KOPT-K1 (cell line): ENCODE measurements at regions not wholly inside any gene's neighbourhood (a gene's known extent, or its start where the extent isn't known, plus 50 kb on each side); places are given as distances from the start of the nearest gene placed in this dataset.

Source experiments
- H3K27ac ChIP-seq: fragments of 200-600 bp; sonication (generic); 2 replicates; pipeline ENCODE4 v1.5.1; 2016; ENCODE audit warnings: antibody characterized with exemption, mild to moderate bottlenecking, low read depth, low read length; ENCODE audit not compliant: poor library complexity, severe bottlenecking
- H3K36me3 ChIP-seq: fragments of 200-600 bp; sonication (generic); 2 replicates; pipeline ENCODE4 v1.5.1; 2017; ENCODE audit warnings: antibody characterized with exemption, mild to moderate bottlenecking, low read length, moderate library complexity; ENCODE audit not compliant: insufficient read depth
- H3K9me3 ChIP-seq: fragments of 200-600 bp; sonication (generic); 2 replicates; pipeline ENCODE4 v1.5.1; 2017; ENCODE audit warnings: antibody characterized with exemption, low read length, mild to moderate bottlenecking; ENCODE audit not compliant: insufficient read depth, poor library complexity, severe bottlenecking

DNA sequence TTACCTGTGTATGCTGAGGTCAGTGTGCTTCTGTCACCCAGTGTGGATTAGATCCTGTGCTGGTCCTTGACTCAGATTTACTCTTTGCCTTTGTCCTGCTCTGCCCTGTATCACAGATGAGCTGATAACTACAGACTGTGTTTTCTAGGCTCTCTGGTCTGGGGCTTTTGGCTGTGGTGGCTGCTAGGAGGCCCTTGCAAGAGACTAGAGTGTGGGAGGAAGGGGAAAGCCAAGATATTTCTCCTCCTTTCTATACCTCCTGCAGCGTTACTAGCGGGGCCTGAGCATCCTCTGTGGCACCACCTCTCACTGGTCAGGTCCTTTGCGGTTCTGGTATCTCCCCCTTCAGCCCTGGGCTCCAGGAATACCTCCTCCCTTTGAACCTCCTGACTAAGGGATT, 282.3 kb upstream of the TBC1D5 start:
- Histone ChIP-seq H3K36me3 (peaks cover 37% of the 10 kb centered on the region), H3K9me3 (no peaks in the 10 kb centered on the region), H3K27ac (peak overlapping the region; percentile 97)

DNA sequence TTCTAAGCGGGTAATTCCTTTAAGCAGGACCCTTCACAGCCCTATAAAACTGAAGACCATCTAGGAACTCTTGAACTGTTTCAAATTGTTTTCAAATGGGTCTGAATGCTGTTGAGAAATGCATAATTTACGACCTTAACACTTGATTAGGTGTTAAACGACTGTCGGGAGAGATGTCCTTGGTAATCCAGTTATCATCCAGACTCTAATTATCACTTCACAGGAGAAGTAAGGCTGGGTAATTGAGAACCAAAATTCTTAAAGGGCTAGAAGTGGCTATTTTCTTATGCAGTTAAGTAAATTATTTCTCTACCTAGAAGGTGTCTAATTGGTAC, 276.7 kb upstream of the TBC1D5 start:
- H3K36me3 ChIP-seq: peaks cover 20% of the 10 kb centered on the region
- peak overlapping the region; percentile 97 for H3K27ac ChIP-seq
- no peaks in the 10 kb centered on the region for H3K9me3 ChIP-seq

DNA sequence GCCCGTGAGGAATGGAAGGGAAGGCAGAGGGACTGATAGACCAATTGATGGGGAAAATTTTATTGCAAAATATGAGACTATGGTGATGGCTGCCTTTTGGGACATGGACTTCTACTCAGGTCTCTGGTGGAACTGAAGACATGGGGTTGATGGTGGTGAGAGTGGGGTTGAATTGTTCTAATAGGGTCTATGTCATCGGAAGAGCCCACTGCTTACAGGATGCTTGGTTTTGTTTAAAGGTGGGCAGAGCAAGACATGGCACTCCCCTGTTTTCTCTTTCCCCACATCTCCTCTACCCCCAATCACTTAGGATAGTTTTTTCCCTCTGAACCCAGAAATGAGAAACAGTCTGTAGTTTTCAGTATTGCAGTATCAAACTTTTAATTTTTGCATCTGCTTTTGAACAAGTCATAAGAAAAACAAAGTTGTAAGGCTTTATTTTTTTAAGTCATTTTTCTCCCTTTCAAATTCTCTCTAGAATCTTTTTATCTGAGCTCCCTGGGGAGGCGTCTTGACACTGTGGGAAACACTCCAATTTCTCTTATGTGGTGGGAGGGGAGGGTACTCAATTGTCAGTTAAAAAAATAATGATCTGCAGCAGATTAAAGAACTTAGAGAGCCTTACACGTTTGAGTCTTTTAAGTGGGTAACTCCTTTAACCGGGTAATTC, 276.2 kb upstream of the TBC1D5 start:
- H3K36me3 ChIP-seq: peaks cover 16% of the 10 kb centered on the region
- H3K27ac ChIP-seq: peak overlapping the region; percentile 97
- no peaks in the 10 kb centered on the region for H3K9me3 ChIP-seq

DNA sequence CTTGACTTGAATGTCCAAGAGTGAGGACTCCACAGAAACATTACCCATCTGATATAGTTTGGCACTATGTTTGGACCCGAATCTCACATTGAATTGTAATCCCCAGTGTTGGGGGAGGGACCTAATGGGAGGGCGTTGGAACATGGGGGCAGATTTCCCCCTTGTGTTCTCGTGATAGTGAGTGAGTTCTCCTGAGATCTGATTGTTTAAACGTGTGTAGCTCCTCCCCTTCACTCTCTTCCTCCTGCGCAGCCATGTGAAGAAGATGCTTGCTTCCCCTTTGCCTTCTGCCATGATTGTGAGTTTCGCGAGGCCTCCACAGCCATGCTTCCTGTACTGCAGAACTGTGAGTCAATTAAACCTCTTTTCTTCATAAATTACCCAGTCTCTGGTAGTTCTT, 273.9 kb upstream of the TBC1D5 start:
- Histone ChIP-seq H3K9me3 (no peaks in the 10 kb centered on the region), H3K27ac (peak overlapping the region; percentile 97), H3K36me3 (peaks cover 5% of the 10 kb centered on the region)

DNA sequence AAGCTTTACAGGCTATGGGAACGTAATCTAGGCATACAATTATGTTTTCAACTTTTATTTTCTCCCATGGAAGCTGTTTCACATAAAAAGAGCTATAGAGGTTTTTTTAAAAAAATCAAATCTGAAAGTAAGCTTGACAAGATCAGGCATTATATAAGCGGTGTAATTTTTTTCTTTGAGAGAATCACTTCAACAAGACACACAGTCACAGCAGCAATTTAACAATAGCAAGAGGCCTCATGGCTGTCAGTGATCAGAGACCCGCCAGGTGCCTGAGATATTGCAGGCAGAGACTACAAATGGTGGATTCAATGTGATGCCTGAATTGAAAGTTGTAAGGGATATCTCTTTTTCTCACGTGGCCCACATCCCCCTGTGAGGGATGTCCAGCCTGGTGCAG, 270.5 kb upstream of the TBC1D5 start:
- Histone ChIP-seq H3K9me3 (no peaks in the 10 kb centered on the region), H3K36me3 (peaks cover 4% of the 10 kb centered on the region), H3K27ac (peak overlapping the region; percentile 84)

DNA sequence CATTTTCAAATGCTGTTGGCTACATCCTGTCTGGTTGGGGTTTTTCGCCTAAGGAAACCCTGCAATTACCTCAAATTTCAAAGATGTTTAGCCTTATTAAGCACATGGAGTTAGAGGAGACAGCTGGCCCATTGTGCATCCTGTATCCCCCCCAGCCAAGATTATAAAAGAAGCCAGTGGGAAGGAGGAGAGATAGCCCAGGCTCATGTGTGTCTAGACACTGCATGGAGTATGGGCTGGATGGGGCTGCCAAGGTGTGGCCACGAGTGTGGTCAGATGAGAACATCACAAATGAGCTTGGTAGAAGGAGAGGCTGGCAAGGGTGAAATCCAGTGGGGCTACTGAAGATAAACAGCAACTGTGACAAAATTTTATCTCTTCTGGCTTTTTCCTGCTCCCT, 270.0 kb upstream of the TBC1D5 start:
- H3K36me3 ChIP-seq: peaks cover 4% of the 10 kb centered on the region
- H3K27ac ChIP-seq: peak overlapping the region; percentile 84

DNA sequence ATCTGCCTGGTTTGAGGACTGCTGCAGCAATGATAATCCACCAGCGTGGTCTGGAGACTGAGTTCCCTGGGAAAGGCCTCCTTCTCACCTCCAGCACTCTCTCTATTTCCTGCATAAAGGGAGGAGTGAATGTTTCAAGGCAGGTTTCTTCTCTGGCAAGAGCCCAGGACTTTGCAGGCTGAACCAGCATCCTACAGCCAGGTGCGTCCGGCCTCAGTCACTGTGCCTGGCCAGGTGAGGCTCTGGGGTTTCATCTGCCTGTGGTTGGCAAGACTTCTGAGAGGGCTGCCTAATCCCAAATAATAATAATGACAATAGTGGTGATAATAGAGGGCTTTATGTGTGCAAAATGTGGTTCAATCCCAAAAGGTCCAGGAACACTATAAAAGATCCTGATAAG, 269.0 kb upstream of the TBC1D5 start:
- Histone ChIP-seq H3K36me3 (peaks cover 4% of the 10 kb centered on the region), H3K9me3 (no peaks in the 10 kb centered on the region), H3K27ac (peak overlapping the region; percentile 84)

More for the DNA sequence above, 270.0 kb upstream of the TBC1D5 start:
- H3K9me3 ChIP-seq: no peaks in the 10 kb centered on the region

DNA sequence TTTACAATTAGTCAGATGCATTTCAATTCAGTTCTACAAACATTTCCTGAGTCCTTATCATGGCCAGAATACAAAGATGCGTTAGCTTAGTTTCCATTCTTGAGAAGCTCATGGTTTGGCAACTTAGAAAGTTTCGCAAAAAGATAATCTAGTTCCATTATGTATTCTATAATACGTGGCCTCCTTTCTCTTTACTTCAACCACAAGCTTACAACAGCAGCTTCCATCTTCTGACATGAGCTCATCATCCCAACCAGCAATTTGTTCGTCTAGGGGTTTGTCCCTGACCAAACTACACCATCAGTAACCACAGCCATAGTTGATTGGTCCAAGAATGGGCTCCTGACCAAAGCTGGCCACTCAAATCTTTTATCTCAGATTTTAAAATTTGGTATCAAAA, 267.6 kb upstream of the TBC1D5 start:
- H3K27ac ChIP-seq: peak overlapping the region; percentile 84
- H3K9me3 ChIP-seq: peaks cover 4% of the 10 kb centered on the region
- peaks cover 4% of the 10 kb centered on the region for H3K36me3 ChIP-seq

DNA sequence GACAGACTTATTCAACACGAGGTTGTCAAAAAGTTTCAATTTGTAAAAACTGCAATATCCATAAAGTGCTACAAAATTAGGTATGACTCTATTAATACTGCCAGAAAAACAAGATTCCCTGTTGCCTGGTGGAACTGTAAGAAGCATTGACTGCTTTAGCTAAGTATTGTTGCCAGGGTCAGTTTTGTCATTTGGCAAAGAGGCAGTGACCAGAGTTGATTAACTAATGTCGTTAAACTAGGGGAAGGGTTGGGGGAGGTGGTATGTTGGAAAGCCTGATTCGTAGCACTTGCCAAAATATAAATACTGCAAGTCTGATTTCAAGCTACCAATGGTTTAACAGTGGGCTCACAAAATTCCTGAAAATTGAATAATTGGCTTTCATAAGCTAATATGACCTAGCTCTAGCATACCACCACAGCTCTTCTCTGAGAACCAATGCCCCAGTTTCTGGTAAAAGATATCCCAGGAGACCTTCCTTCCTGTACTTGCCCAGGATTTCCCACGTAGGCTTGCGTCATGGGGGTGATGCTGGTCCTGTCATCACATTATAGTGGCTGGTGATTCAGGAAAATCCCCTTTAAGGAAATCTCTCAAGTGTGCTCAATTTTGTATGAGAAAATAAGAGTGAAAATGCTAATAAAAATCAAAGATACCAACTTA, 266.4 kb upstream of the TBC1D5 start:
- Histone ChIP-seq H3K27ac (peak overlapping the region; percentile 84), H3K9me3 (peaks cover 12% of the 10 kb centered on the region), H3K36me3 (no peaks in the 10 kb centered on the region)

DNA sequence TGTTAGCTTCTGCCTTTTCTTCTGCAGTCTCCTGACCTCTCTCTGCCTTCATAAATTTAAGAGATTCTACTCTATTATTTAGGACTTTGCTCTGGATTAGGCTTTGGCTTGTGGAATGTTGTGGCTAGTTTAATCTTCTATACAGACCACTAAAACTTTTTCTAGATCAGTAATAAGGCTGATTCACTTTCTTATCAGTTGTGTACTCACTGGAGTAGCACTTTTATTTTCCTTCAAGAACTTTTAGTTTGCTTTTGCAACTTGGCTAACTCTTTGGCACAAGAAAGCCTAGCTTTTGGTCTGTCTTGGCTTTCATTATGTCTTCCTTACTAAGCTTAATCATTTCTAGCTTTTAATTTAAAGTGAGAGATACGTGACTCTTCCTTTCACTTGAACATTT, 265.5 kb upstream of the TBC1D5 start:
- Histone ChIP-seq H3K27ac (peak overlapping the region; percentile 84), H3K36me3 (no peaks in the 10 kb centered on the region), H3K9me3 (peaks cover 14% of the 10 kb centered on the region)

DNA sequence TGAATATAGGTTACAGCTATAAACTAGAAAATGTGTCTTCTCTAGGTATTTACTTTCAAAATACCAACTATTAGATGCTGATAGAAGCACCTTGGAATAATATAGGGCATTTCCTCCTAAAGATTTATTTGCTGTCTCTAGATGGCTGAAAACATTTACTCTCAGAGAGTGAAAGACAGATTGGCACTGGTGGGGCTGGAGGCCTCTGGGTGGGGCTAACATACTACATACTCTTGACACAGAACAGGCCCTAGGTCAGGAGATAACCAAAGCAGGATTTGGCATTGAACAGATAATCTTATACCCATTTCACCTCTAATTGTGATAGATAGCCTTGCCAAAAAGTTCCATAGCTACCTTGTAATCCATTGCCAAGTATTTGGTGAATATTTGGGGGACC, 253.3 kb upstream of the TBC1D5 start:
- Histone ChIP-seq H3K9me3 (no peaks in the 10 kb centered on the region), H3K27ac (peak overlapping the region; percentile 97), H3K36me3 (no peaks in the 10 kb centered on the region)

DNA sequence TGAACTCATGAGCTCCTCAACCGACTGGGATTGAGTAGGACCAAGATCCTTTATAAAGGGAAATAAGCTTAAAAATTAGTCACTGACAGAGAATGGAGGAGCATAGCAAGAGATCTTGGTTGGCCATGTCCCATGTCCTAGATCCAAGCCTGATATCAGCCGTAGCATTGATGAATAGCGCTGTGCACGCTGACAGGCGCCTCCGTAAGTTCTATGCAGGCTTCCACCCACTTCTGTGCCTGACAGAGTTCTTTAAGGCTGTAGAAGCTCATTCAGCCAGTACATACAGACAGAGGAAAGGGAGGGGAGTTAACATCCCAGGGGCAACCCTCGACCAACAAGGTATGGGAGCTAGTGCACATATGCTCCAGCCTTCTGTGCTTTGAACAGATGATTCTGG, 251.7 kb upstream of the TBC1D5 start:
- 0 out of 2 replicates have a peak, but pooled peaks cover 4% of the 10 kb centered on the region for H3K36me3 ChIP-seq
- H3K9me3 ChIP-seq: no peaks in the 10 kb centered on the region
- peak overlapping the region; percentile 97 for H3K27ac ChIP-seq

DNA sequence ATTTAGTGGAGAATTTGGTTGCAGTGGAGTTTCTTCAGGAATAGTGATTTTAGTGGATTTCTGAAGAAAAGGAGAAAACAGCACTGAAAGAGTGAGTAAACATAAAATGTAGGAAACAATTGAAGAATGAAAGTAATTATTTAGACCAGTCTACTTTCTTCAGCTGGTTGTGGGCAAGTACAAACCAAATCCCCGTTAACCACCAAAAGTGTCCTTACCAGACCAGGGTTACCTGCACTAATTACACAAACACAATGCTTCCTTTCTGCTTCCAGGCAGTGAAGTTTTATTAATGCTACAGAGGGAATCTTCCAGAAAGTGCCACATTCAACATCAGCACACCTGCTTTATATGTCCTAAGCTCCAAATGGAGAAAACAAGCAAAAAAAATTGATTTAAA, 248.0 kb upstream of the TBC1D5 start:
- Histone ChIP-seq H3K36me3 (0 out of 2 replicates have a peak, but pooled peaks cover 4% of the 10 kb centered on the region), H3K9me3 (no peaks in the 10 kb centered on the region), H3K27ac (peak overlapping the region; percentile 97)

DNA sequence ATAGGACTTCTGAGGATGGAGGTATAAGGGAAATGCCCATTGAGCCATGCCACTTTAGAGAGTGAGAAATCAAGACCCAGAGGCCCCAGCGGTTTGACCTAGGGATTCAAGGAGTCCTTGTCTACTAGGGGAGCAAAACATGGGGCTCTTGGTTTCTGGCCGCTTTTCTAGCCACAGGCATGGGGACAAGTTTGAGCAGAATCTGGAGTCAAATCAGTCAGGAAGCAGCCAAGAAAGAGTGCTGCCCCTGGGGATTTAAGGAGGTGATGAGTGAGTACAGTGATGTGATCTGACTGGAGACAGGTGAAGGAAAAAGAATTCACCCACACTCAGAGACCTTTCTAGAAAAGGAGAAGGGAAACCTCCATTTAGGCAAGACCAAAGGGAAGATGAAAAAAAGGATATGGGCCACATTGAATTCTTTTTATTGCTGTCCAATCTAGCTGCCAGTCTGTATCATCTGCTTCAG, 244.0 kb upstream of the TBC1D5 start:
- Histone ChIP-seq H3K36me3 (0 out of 2 replicates have a peak, but pooled peaks cover 4% of the 10 kb centered on the region), H3K27ac (peak overlapping the region; percentile 97), H3K9me3 (no peaks in the 10 kb centered on the region)

DNA sequence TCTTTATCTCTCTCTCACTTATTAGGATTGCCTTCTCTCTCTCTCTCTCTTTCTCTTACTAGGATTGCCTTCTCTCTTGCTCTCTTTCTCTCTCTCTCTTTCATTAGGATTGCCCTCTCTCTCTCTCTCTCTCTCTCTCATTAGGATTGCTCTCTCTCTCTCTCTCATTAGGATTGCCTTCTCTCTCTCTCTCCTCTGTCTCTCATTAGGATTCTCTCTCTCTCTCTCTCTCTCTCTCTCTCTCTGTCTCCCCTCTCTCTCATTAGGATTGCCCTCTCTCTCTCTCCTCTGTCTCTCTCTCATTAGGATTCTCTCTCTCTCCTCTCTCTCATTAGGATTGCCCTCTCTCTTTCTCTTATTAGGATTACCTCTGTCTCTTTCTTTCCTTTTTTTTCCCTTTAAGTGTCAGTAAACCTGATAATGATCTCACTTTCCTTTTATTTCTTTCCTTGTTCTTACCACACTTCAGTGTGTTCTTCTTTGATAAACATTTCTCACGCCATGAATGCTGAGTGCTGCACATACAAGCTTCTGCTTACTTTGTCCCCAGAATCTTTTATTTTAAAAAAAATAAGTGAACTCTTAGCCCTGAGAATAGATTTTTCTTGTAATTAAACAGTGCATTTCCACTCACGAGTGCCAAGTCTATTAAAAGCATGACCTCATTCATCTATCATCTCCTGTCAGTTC, 243.4 kb upstream of the TBC1D5 start:
- peak overlapping the region; percentile 97 for H3K27ac ChIP-seq
- H3K36me3 ChIP-seq: 0 out of 2 replicates have a peak, but pooled peaks cover 4% of the 10 kb centered on the region
- no peaks in the 10 kb centered on the region for H3K9me3 ChIP-seq
